Nephron (organoid): ENCODE measurements at regions not wholly inside any gene's neighbourhood (a gene's known extent, or its start where the extent isn't known, plus 50 kb on each side); places are given as distances from the start of the nearest gene placed in this dataset.
A peak's percentile ranks its signal among the peaks of the same experiment; 100 is the strongest.
"Not testable (repeated sequence)": the region's sequence is repeated elsewhere in the genome, so short reads cannot be mapped to it uniquely, and the experiment has no call there.

Experiments used
- H3K27ac Mint-ChIP-seq, 3 experiments: 2 replicates each; pipeline ENCODE4 v1.8.0; 2020; ENCODE audit warnings: mixed read lengths in 3 of 3, mild to moderate bottlenecking in 2 of 3, moderate library complexity in 1 of 3
- H3K27me3 Mint-ChIP-seq: 2 replicates; pipeline ENCODE4 v1.8.0; 2021; ENCODE audit warnings: low read depth, mild to moderate bottlenecking, moderate library complexity, mixed read lengths
- H3K36me3 Mint-ChIP-seq: 2 replicates; pipeline ENCODE4 v1.8.0; 2020; ENCODE audit warnings: low read depth, mixed read lengths
- H3K4me1 Mint-ChIP-seq: 2 replicates; pipeline ENCODE4 v1.8.0; 2020; ENCODE audit warnings: mixed read lengths
- H3K4me3 Mint-ChIP-seq, 3 experiments: 2 replicates each; pipeline ENCODE4 v1.8.0; 2020; ENCODE audit warnings: mild to moderate bottlenecking in 3 of 3, mixed read lengths in 3 of 3, moderate library complexity in 2 of 3
- H3K9me3 Mint-ChIP-seq: 2 replicates; pipeline ENCODE4 v1.8.0; 2020; ENCODE audit warnings: mixed read lengths
- CTCF ChIP-seq, 3 experiments: fragments of 200-600 bp; sonication (generic); IDR thresholded peaks; one replicate each; pipeline ENCODE4 v1.5.0; 2021; ENCODE audit warnings: antibody characterized with exemption in 3 of 3; ENCODE audit not compliant: unreplicated experiment in 3 of 3

- Mint-ChIP-seq H3K27me3 (peaks cover 6% of the 10 kb centered on the region), H3K9me3 (peaks cover 11% of the 10 kb centered on the region), H3K27ac (no peak overlapping the region), H3K4me3 (no peak overlapping the region), H3K4me1 (peaks cover 7% of the 10 kb centered on the region), H3K36me3 (peaks cover 4% of the 10 kb centered on the region)
- TF ChIP-seq CTCF (IDR thresholded peaks at IDR 0.05; ENCODE audit: unreplicated experiment in 3 of 3): no peak
Observed at GRCh38 chr2:44071454-44072046, 75.8 kb upstream of the LRPPRC start.

DNA sequence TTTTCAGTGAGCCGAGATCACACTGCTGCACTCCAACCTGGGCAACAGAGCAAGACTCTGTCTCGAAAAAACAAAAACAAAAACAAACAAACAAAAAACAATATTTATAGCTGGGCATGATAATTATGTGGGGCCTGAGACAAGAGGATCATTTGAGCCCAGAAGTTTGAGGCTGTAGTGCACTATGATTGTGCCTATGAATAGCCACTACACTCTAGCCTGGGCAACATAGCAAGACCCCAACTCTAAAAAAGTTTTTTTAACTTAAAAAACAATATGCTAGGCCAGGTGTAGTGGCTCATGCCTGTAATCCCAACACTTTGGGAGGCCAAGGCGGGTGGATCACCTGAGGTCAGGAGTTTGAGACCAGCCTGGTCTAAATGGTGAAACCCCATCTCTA lies 77.9 kb upstream of the LRPPRC start:
- not testable (repeated sequence) for H3K4me3 Mint-ChIP-seq, H3K4me1 Mint-ChIP-seq, H3K27me3 Mint-ChIP-seq, H3K27ac Mint-ChIP-seq, H3K36me3 Mint-ChIP-seq, H3K9me3 Mint-ChIP-seq

GRCh38 chr2:44074795-44075194 lies 79.0 kb upstream of the LRPPRC start:
- not testable (repeated sequence) for H3K4me1 Mint-ChIP-seq, H3K4me3 Mint-ChIP-seq, H3K27me3 Mint-ChIP-seq

GRCh38 chr2:44075541-44075940 lies 79.8 kb upstream of the LRPPRC start:
- Mint-ChIP-seq H3K9me3 (no peaks in the 10 kb centered on the region), H3K4me1 (peaks cover 7% of the 10 kb centered on the region), H3K27ac (no peak overlapping the region), H3K4me3 (peak overlapping the region in 1 of 3 experiments; percentile 12), H3K36me3 (no peaks in the 10 kb centered on the region), H3K27me3 (peaks cover 3% of the 10 kb centered on the region)
- no peak for TF ChIP-seq CTCF (IDR thresholded peaks at IDR 0.05; ENCODE audit: unreplicated experiment in 3 of 3)

More at GRCh38 chr2:44074795-44075194, 79.0 kb upstream of the LRPPRC start:
- H3K27ac Mint-ChIP-seq, H3K36me3 Mint-ChIP-seq, H3K9me3 Mint-ChIP-seq: not testable (repeated sequence)

DNA sequence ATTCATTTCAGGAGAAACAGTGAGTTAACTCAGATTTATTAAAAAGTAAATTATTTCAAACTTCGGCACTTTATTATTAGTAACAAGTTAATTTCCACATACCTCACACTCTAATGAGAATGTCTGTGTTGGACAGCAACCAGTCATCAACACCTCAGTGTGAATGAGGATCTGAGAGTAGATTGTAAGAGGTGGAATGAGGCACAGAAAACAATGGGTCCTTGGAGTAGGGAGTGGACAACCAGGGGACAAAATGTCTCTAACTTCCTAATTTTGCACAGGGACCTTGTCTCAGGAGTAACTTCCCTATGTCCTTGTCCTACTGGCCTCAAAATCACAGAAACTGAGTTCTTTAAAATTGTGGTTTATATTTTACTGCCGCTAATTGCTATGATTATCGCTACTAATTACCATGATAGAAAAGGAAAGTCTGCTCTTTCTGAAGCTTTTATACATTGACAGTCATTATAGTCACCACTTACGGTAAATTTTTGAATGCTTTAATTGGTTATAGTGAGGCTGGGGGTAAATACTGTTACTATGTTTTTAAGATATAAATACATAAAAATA lies 82.2 kb upstream of the LRPPRC start:
- TF ChIP-seq CTCF (IDR thresholded peaks at IDR 0.05; ENCODE audit: unreplicated experiment in 3 of 3): no peak
- Mint-ChIP-seq H3K4me3 (no peak overlapping the region), H3K9me3 (no peaks in the 10 kb centered on the region), H3K4me1 (peaks cover 7% of the 10 kb centered on the region), H3K27me3 (no peaks in the 10 kb centered on the region), H3K27ac (no peak overlapping the region), H3K36me3 (no peaks in the 10 kb centered on the region)

- H3K27me3 Mint-ChIP-seq: peaks cover 3% of the 10 kb centered on the region
- H3K36me3 Mint-ChIP-seq: no peaks in the 10 kb centered on the region
- H3K27ac Mint-ChIP-seq: no peak overlapping the region
- peaks cover 7% of the 10 kb centered on the region for H3K4me1 Mint-ChIP-seq
- no peaks in the 10 kb centered on the region for H3K9me3 Mint-ChIP-seq
- no peak overlapping the region for H3K4me3 Mint-ChIP-seq
- no peak for TF ChIP-seq CTCF (IDR thresholded peaks at IDR 0.05; ENCODE audit: unreplicated experiment in 3 of 3)
Observed at GRCh38 chr2:44079686-44080085, 83.9 kb upstream of the LRPPRC start.

DNA sequence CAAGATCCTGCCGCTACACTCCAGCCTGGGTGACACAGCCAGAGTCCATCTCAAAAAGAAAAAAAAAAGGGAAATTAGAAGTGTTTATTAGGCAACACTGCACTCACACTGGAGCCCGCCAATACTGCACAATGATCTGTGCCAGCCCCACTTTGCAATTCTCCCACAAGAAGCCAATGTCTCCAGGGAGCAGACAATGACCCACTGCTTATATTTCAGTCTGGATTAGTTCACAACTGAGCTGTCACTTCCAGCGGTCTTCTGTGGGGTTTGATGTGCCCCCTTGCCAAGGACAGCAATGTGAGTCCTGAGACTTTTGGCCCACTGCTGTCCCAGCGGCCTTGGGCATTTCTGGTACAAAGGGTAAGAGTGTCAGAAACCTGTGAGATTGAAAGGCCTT lies 85.6 kb upstream of the PPM1B start:
- no peak overlapping the region for H3K27ac Mint-ChIP-seq
- H3K4me3 Mint-ChIP-seq: no peak overlapping the region
- peaks cover 6% of the 10 kb centered on the region for H3K4me1 Mint-ChIP-seq

More for the DNA sequence above, 85.6 kb upstream of the PPM1B start:
- no peak for TF ChIP-seq CTCF (IDR thresholded peaks at IDR 0.05; ENCODE audit: unreplicated experiment in 3 of 3)
- Mint-ChIP-seq H3K9me3 (no peaks in the 10 kb centered on the region), H3K36me3 (no peaks in the 10 kb centered on the region), H3K27me3 (peaks cover 6% of the 10 kb centered on the region)
